NCI-H2107 treated with DMSO at 0.1 percent for 48 hours (cell line): ENCODE measurements at regions not wholly inside any gene's neighbourhood (a gene's known extent, or its start where the extent isn't known, plus 50 kb on each side); places are given as distances from the start of the nearest gene placed in this dataset.
"Not testable (repeated sequence)": the region's sequence is repeated elsewhere in the genome, so short reads cannot be mapped to it uniquely, and the experiment has no call there.

Source experiments
- DNase-seq: peaks from one replicate; lab custom pipeline; 2025; ENCODE audit not compliant: unreplicated experiment; lab: John Stamatoyannopoulos, UW

- DNase-seq: no peak
Observed at GRCh38 chr2:155908567-155908966, 424.0 kb downstream of the NR4A2 start.

- DNase-seq: no peak
Observed at GRCh38 chr2:155907211-155907610, 425.3 kb downstream of the NR4A2 start.

- DNase-seq: no peak
Observed at GRCh38 chr2:155905657-155906056, 426.9 kb downstream of the NR4A2 start.

- no peak for DNase-seq
Observed at GRCh38 chr2:155904720-155905119, 427.8 kb downstream of the NR4A2 start.

- no peak for DNase-seq
Observed at GRCh38 chr2:155902635-155903034, 429.9 kb downstream of the NR4A2 start.

GRCh38 chr2:155895016-155895415 is 437.5 kb downstream of the NR4A2 start:
- DNase-seq: no peak

- DNase-seq: not testable (repeated sequence)
Observed at GRCh38 chr2:155880382-155880781, 452.1 kb downstream of the NR4A2 start.

- not testable (repeated sequence) for DNase-seq
Observed at GRCh38 chr2:155879900-155880299, 452.6 kb downstream of the NR4A2 start.

- DNase-seq: no peak
Observed at GRCh38 chr2:155872396-155872795, 460.1 kb downstream of the NR4A2 start.

- DNase-seq: no peak
Observed at GRCh38 chr2:155871940-155872339, 460.6 kb downstream of the NR4A2 start.

GRCh38 chr2:155867564-155867963 is 465.0 kb downstream of the NR4A2 start:
- DNase-seq: no peak

- DNase-seq: no peak
Observed at GRCh38 chr2:155866477-155866876, 466.0 kb downstream of the NR4A2 start.

GRCh38 chr2:155852156-155852555 is 480.4 kb downstream of the NR4A2 start:
- DNase-seq: no peak

GRCh38 chr2:155846259-155846658 is 486.3 kb downstream of the NR4A2 start:
- DNase-seq: no peak

- DNase-seq: no peak
Observed at GRCh38 chr2:155844461-155844860, 488.1 kb downstream of the NR4A2 start.

GRCh38 chr2:155842103-155842502 is 490.4 kb downstream of the NR4A2 start:
- DNase-seq: no peak

GRCh38 chr2:155841442-155841841 is 491.1 kb downstream of the NR4A2 start:
- DNase-seq: no peak

- DNase-seq: no peak
Observed at GRCh38 chr2:155840661-155841060, 491.9 kb downstream of the NR4A2 start.

GRCh38 chr2:155839991-155840390 is 492.5 kb downstream of the NR4A2 start:
- DNase-seq: no peak

- DNase-seq: no peak
Observed at GRCh38 chr2:155839436-155839835, 493.1 kb downstream of the NR4A2 start.

GRCh38 chr2:155836439-155836838 is 496.1 kb downstream of the NR4A2 start:
- no peak for DNase-seq

- DNase-seq: no peak
Observed at GRCh38 chr2:155830817-155831579, 501.5 kb downstream of the NR4A2 start.

- DNase-seq: no peak
Observed at GRCh38 chr2:155830351-155830750, 502.2 kb downstream of the NR4A2 start.
